ENCODE measurements at regions not wholly inside any gene's neighbourhood (a gene's known extent, or its start where the extent isn't known, plus 50 kb on each side); places are given as distances from the start of the nearest gene placed in this dataset.

DNA sequence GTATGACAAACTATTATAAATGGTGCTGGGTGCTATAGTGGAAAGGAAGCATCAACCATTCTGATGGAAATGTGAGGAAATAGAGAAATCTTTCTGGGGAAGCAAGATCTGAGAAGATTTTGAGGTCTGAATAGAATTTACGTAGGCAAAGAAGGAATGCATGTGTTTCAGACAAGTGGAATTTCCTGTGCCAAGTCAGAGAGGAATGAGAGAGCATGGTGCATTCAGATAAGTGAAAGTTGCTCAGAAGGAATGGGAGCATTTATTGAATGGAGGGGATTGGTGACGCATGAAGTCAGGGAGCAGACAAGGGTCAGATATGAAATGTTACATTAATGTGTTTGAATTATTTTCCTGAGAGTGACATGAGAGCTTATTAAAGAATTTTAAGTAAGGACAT, 725.5 kb downstream of the METTL15 start:
- DNase-seq: peak; percentile 91
- Histone ChIP-seq H3K4me1 (ENCODE audit: insufficient read depth) (peaks cover 73% of the 10 kb centered on the region), H4K20me1 (ENCODE audit: insufficient read depth) (no peaks in the 10 kb centered on the region), H3K9me3 (ENCODE audit: low read depth) (no peaks in the 10 kb centered on the region), H3K4me2 (ENCODE audit: unreplicated experiment) (peak overlapping the region; percentile 47), H3K27me3 (replicated peaks; ENCODE audit: insufficient read depth) (no peaks in the 10 kb centered on the region), H3K27ac (peak overlapping the region; percentile 85), H3K4me3 (0 out of 2 replicates have a peak overlapping the region, but pooled peaks have one; percentile 8), H3K79me2 (ENCODE audit: insufficient read depth) (no peaks in the 10 kb centered on the region), H3F3A (ENCODE audit: insufficient read depth) (peaks cover 58% of the 10 kb centered on the region), H2AFZ (0 out of 2 replicates have a peak overlapping the region, but pooled peaks have one; percentile 3), H3K9me2 (ENCODE audit: insufficient read depth) (no peaks in the 10 kb centered on the region), H3K36me3 (ENCODE audit: low read depth) (no peaks in the 10 kb centered on the region), H3K9ac (peak overlapping the region; percentile 43; the same call in 1 of the 2 replicates)
- WGBS, 2 experiments (ENCODE audit: low coverage in 1 of 2, low lambda C conversion rate in 2 of 2, missing lambda C conversion rate in 2 of 2): 11 to 15% methylated on average over 2 of the region's 2 CpGs
- in situ Hi-C loops (cut with MboI): no loop called here
- no peak for TF ChIP-seq EZH2 (IDR thresholded peaks at IDR 0.05; ENCODE audit: insufficient read depth, poor library complexity, severe bottlenecking)
- TF ChIP-seq EZH2phosphoT487 (IDR thresholded peaks at IDR 0.05; ENCODE audit: insufficient read depth, low read depth): no peak

DNA sequence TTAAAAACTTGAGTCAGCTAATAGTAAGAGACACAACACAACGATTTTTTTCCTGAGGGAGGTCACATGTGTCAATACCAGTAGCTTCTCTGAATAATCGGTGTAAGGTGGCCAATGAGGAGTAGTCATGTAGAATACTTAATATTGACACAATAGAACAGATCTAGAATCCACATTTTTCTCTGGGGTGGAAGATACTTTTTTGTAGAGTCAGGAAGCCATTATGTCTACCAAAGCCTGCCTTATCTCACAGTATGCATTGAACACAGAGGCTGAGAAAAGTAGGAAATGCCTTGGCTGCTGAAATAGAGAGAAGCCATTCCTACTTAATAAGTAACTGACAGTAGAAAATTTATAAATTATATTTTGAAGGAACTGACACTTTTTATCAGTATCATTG, 725.0 kb downstream of the METTL15 start:
- 2 to 4% methylated on average over 2 of the region's 2 CpGs for WGBS, 2 experiments (ENCODE audit: low coverage in 1 of 2, low lambda C conversion rate in 2 of 2, missing lambda C conversion rate in 2 of 2)
- 0 out of 2 replicates have a peak overlapping the region, but pooled peaks have one; percentile 3 for H2AFZ ChIP-seq
- no peaks in the 10 kb centered on the region for H3K9me3 ChIP-seq (ENCODE audit: low read depth)
- no peak overlapping the region for H3K4me3 ChIP-seq
- TF ChIP-seq EZH2 (IDR thresholded peaks at IDR 0.05; ENCODE audit: insufficient read depth, poor library complexity, severe bottlenecking) (no peak), EZH2phosphoT487 (IDR thresholded peaks at IDR 0.05; ENCODE audit: insufficient read depth, low read depth) (no peak)
- H3K4me1 ChIP-seq (ENCODE audit: insufficient read depth): peaks cover 68% of the 10 kb centered on the region
- peaks cover 53% of the 10 kb centered on the region for H3F3A ChIP-seq (ENCODE audit: insufficient read depth)
- in situ Hi-C loops (cut with MboI): no loop called here
- DNase-seq: no peak
- H3K9ac ChIP-seq: peak overlapping the region; percentile 43; the same call in 1 of the 2 replicates
- H3K36me3 ChIP-seq (ENCODE audit: low read depth): no peaks in the 10 kb centered on the region
- peak overlapping the region; percentile 85 for H3K27ac ChIP-seq
- no peaks in the 10 kb centered on the region for H4K20me1 ChIP-seq (ENCODE audit: insufficient read depth)
- H3K79me2 ChIP-seq (ENCODE audit: insufficient read depth): no peaks in the 10 kb centered on the region
- H3K27me3 ChIP-seq (replicated peaks; ENCODE audit: insufficient read depth): no peaks in the 10 kb centered on the region
- peak overlapping the region; percentile 47 for H3K4me2 ChIP-seq (ENCODE audit: unreplicated experiment)
- no peaks in the 10 kb centered on the region for H3K9me2 ChIP-seq (ENCODE audit: insufficient read depth)

DNA sequence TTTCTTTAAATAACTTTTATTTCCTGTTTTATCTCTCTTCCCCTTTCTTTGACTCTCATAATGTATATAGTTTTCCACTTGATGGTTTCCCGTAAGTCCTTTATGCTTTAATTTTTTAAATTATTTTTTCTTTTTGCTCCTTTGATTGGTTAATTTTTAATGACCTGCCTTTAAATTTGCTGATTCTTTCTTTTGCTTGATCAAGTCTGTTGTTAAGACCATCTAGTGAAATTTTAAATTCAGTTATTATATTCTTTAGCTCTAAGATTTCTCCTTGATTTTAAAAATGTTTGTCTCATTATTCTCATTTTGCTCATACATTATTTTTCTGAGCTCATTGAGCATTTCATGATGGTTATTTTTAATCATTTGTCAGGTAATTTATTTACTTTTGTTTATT, 718.6 kb downstream of the METTL15 start:
- in situ Hi-C loops (cut with MboI): no loop called here

DNA sequence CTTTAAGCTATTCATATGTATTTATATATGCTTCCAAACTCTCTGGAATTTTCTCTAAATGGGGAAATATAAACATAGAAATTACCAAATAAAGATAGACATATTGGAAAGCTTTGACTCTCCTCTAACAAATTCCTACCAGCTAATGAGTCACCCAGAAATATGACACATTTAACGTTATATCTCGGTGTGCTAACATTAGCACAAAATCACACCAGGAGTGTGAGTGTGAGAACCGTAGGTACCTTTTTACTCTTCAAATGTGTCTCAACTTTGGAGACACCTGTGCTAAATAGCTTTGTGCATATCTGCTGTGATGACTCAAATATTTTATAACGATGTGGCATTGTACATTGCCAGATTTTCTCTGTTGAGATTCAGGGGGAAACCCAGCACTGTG, 714.4 kb downstream of the METTL15 start:
- no peaks in the 10 kb centered on the region for H3K9me2 ChIP-seq (ENCODE audit: insufficient read depth)
- H3K27me3 ChIP-seq (replicated peaks; ENCODE audit: insufficient read depth): no peaks in the 10 kb centered on the region
- H3F3A ChIP-seq (ENCODE audit: insufficient read depth): no peaks in the 10 kb centered on the region
- no peak overlapping the region for H2AFZ ChIP-seq
- H3K9me3 ChIP-seq (ENCODE audit: low read depth): peaks cover 4% of the 10 kb centered on the region
- no peak overlapping the region for H3K4me3 ChIP-seq
- H3K27ac ChIP-seq: no peak overlapping the region
- H4K20me1 ChIP-seq (ENCODE audit: insufficient read depth): no peaks in the 10 kb centered on the region; the same call in 1 of the 2 replicates
- in situ Hi-C loops (cut with MboI): no loop called here
- 50 to 65% methylated on average over 4 of the region's 4 CpGs for WGBS, 2 experiments (ENCODE audit: low coverage in 1 of 2, low lambda C conversion rate in 2 of 2, missing lambda C conversion rate in 2 of 2)
- no peaks in the 10 kb centered on the region for H3K79me2 ChIP-seq (ENCODE audit: insufficient read depth)
- no peak overlapping the region for H3K4me2 ChIP-seq (ENCODE audit: unreplicated experiment)
- no peaks in the 10 kb centered on the region; the same call in 1 of the 2 replicates for H3K4me1 ChIP-seq (ENCODE audit: insufficient read depth)
- no peaks in the 10 kb centered on the region for H3K36me3 ChIP-seq (ENCODE audit: low read depth)
- DNase-seq: no peak
- no peak overlapping the region for H3K9ac ChIP-seq
- TF ChIP-seq EZH2phosphoT487 (IDR thresholded peaks at IDR 0.05; ENCODE audit: insufficient read depth, low read depth) (no peak), EZH2 (IDR thresholded peaks at IDR 0.05; ENCODE audit: insufficient read depth, poor library complexity, severe bottlenecking) (no peak)

More for the DNA sequence above, 718.6 kb downstream of the METTL15 start:
- WGBS, 2 experiments (ENCODE audit: low coverage in 1 of 2, low lambda C conversion rate in 2 of 2, missing lambda C conversion rate in 2 of 2): 73 to 77% methylated on average over 1 of the region's 1 CpG
- Histone ChIP-seq H3K9ac (no peak overlapping the region), H2AFZ (no peak overlapping the region), H3K4me1 (ENCODE audit: insufficient read depth) (peaks cover 8% of the 10 kb centered on the region), H3K4me3 (no peak overlapping the region), H3K9me2 (ENCODE audit: insufficient read depth) (no peaks in the 10 kb centered on the region), H3K27me3 (replicated peaks; ENCODE audit: insufficient read depth) (no peaks in the 10 kb centered on the region), H3K4me2 (ENCODE audit: unreplicated experiment) (no peak overlapping the region), H3K79me2 (ENCODE audit: insufficient read depth) (no peaks in the 10 kb centered on the region), H3F3A (ENCODE audit: insufficient read depth) (no peaks in the 10 kb centered on the region), H3K9me3 (ENCODE audit: low read depth) (peaks cover 4% of the 10 kb centered on the region), H4K20me1 (ENCODE audit: insufficient read depth) (no peaks in the 10 kb centered on the region), H3K36me3 (ENCODE audit: low read depth) (no peaks in the 10 kb centered on the region), H3K27ac (no peak overlapping the region)
- TF ChIP-seq EZH2 (IDR thresholded peaks at IDR 0.05; ENCODE audit: insufficient read depth, poor library complexity, severe bottlenecking) (no peak), EZH2phosphoT487 (IDR thresholded peaks at IDR 0.05; ENCODE audit: insufficient read depth, low read depth) (no peak)
- DNase-seq: no peak
